GM12865 (cell line): ENCODE measurements at regions not wholly inside any gene's neighbourhood (a gene's known extent, or its start where the extent isn't known, plus 50 kb on each side); places are given as distances from the start of the nearest gene placed in this dataset.

Experiments used
- DNase-seq: peaks from one replicate; pipeline ENCODE4 v3.0.0; 2010; ENCODE audit warnings: low read depth
- H3K4me3 ChIP-seq: 2 replicates; pipeline ENCODE4 v1.5.1; 2011; ENCODE audit warnings: mild to moderate bottlenecking, low read depth, low read length, control low read depth
- CTCF ChIP-seq: IDR thresholded peaks from 2 replicates; pipeline ENCODE4 v1.5.1; 2011; ENCODE audit warnings: low read length, control low read depth, low read depth, inconsistent platforms; ENCODE audit not compliant: insufficient read depth; ENCODE audit errors: missing control alignments

- DNase-seq = no peak
- no peak overlapping the region for H3K4me3 ChIP-seq
- no peak for TF ChIP-seq CTCF
These were observed 467.3 kb upstream of the IRAK1BP1 start for GRCh38 chr6:78400076-78400475.

GRCh38 chr6:78427386-78427785 lies 440.0 kb upstream of the IRAK1BP1 start:
- DNase-seq = no peak
- TF ChIP-seq CTCF = no peak
- H3K4me3 ChIP-seq = no peak overlapping the region

GRCh38 chr6:78430521-78430920 lies 436.8 kb upstream of the IRAK1BP1 start:
- TF ChIP-seq CTCF = no peak
- DNase-seq = no peak

GRCh38 chr6:78435671-78436070 lies 431.7 kb upstream of the IRAK1BP1 start:
- no peak for TF ChIP-seq CTCF
- H3K4me3 ChIP-seq = no peak overlapping the region
- no peak for DNase-seq

More at GRCh38 chr6:78430521-78430920, 436.8 kb upstream of the IRAK1BP1 start:
- no peak overlapping the region for H3K4me3 ChIP-seq

- H3K4me3 ChIP-seq = no peak overlapping the region
- peak; percentile 19 for DNase-seq
- no peak for TF ChIP-seq CTCF
These were observed 431.0 kb upstream of the IRAK1BP1 start for GRCh38 chr6:78436335-78436734.

- no peak for TF ChIP-seq CTCF
- no peak for DNase-seq
- H3K4me3 ChIP-seq = no peak overlapping the region
These were observed 429.2 kb upstream of the IRAK1BP1 start for GRCh38 chr6:78438135-78438534.

- H3K4me3 ChIP-seq = no peak overlapping the region
- no peak for TF ChIP-seq CTCF
- DNase-seq = no peak
These were observed 406.6 kb upstream of the IRAK1BP1 start for GRCh38 chr6:78460711-78461110.
